GM23338 (cell line): ENCODE measurements at regions not wholly inside any gene's neighbourhood (a gene's known extent, or its start where the extent isn't known, plus 50 kb on each side); places are given as distances from the start of the nearest gene placed in this dataset.

Experiments used
- ATAC-seq: fragments of 200-7000 bp; cut with Tn5 transposase; 3 replicates; pipeline ENCODE4 v1.9.1; 2020
- DNase-seq: peaks from one replicate; pipeline ENCODE4 v3.0.0-alpha.2; 2015; ENCODE audit warnings: low spot score
- H2AFZ ChIP-seq: fragments of 200-600 bp; sonication (generic); 2 replicates; pipeline ENCODE4 v1.8.0; 2016; ENCODE audit warnings: antibody characterized with exemption, mild to moderate bottlenecking, moderate library complexity
- H3F3A ChIP-seq: fragments of 200-600 bp; sonication (generic); replicated peaks from 2 replicates; pipeline ENCODE4 v1.8.0; 2017; ENCODE audit warnings: antibody characterized with exemption, mixed run types, low read depth
- H3K27ac ChIP-seq: fragments of 200-600 bp; sonication (generic); 2 replicates; pipeline ENCODE4 v1.6.1; 2016; ENCODE audit warnings: low read depth
- H3K27me3 ChIP-seq: fragments of 200-600 bp; sonication (generic); 2 replicates; pipeline ENCODE4 v1.8.0; 2016; ENCODE audit warnings: mild to moderate bottlenecking, mixed run types, moderate library complexity; ENCODE audit not compliant: insufficient read depth
- H3K36me3 ChIP-seq: fragments of 200-600 bp; sonication (generic); 2 replicates; pipeline ENCODE4 v1.8.0; 2016; ENCODE audit warnings: mild to moderate bottlenecking; ENCODE audit not compliant: insufficient read depth
- H3K4me1 ChIP-seq: fragments of 200-600 bp; sonication (generic); 2 replicates; pipeline ENCODE4 v1.8.0; 2016; ENCODE audit warnings: mild to moderate bottlenecking, moderate library complexity; ENCODE audit not compliant: insufficient read depth
- H3K4me2 ChIP-seq: fragments of 200-600 bp; sonication (generic); 2 replicates; pipeline ENCODE4 v1.7.1; 2017; ENCODE audit warnings: mixed run types
- H3K4me3 ChIP-seq: fragments of 200-600 bp; sonication (generic); 2 replicates; pipeline ENCODE4 v1.6.1; 2016; ENCODE audit warnings: mixed run types
- H3K79me2 ChIP-seq: fragments of 200-600 bp; sonication (generic); replicated peaks from 2 replicates; pipeline ENCODE4 v1.8.0; 2017; ENCODE audit warnings: mild to moderate bottlenecking; ENCODE audit not compliant: insufficient read depth
- H3K9me2 ChIP-seq: fragments of 200-600 bp; sonication (generic); 2 replicates; pipeline ENCODE4 v1.8.0; 2017; ENCODE audit not compliant: insufficient read depth
- H4K20me1 ChIP-seq: fragments of 200-600 bp; sonication (generic); replicated peaks from 2 replicates; pipeline ENCODE4 v1.8.0; 2017; ENCODE audit warnings: mild to moderate bottlenecking; ENCODE audit not compliant: insufficient read depth
- H3K27ac Mint-ChIP-seq: 2 replicates; pipeline ENCODE4 v1.8.0; 2020; ENCODE audit warnings: inconsistent platforms, mild to moderate bottlenecking, moderate library complexity, mixed read lengths
- H3K27me3 Mint-ChIP-seq: 3 replicates; pipeline ENCODE4 v1.8.0; 2022; ENCODE audit warnings: low read depth, mild to moderate bottlenecking, moderate library complexity, mixed read lengths, inconsistent platforms; ENCODE audit not compliant: insufficient read depth, poor library complexity
- H3K36me3 Mint-ChIP-seq: 3 replicates; pipeline ENCODE4 v1.8.0; 2021; ENCODE audit warnings: low read depth, mild to moderate bottlenecking, inconsistent platforms, moderate library complexity, mixed read lengths
- H3K4me1 Mint-ChIP-seq: 3 replicates; pipeline ENCODE4 v1.8.0; 2020; ENCODE audit warnings: mild to moderate bottlenecking, inconsistent platforms, mixed read lengths
- H3K4me3 Mint-ChIP-seq: 3 replicates; pipeline ENCODE4 v1.8.0; 2021; ENCODE audit warnings: moderate library complexity, mild to moderate bottlenecking, inconsistent platforms, mixed read lengths
- H3K9me3 Mint-ChIP-seq: 3 replicates; pipeline ENCODE4 v1.8.0; 2020; ENCODE audit warnings: moderate library complexity, mild to moderate bottlenecking, inconsistent platforms, mixed read lengths
- CREB1 ChIP-seq: fragments of 250-450 bp; sonication (Bioruptor Pico); IDR thresholded peaks from 2 replicates; pipeline ENCODE4 v1.5.0; 2020; ENCODE audit warnings: low read depth, mild to moderate bottlenecking, moderate library complexity
- EZH2 ChIP-seq: fragments of 200-600 bp; sonication (generic); IDR thresholded peaks from one replicate; pipeline ENCODE4 v1.8.0; 2017; ENCODE audit warnings: antibody characterized with exemption, mild to moderate bottlenecking, low read depth; ENCODE audit not compliant: unreplicated experiment
- EZH2phosphoT487 ChIP-seq: fragments of 200-600 bp; sonication (generic); IDR thresholded peaks from one replicate; pipeline ENCODE4 v1.8.1; 2018; ENCODE audit warnings: antibody characterized with exemption; ENCODE audit not compliant: unreplicated experiment
- JUNB ChIP-seq: IDR thresholded peaks from one replicate; pipeline ENCODE4 v1.6.1; 2016; ENCODE audit warnings: antibody characterized with exemption; ENCODE audit not compliant: unreplicated experiment
- NANOG ChIP-seq: IDR thresholded peaks from 2 replicates; pipeline ENCODE4 v1.6.1; 2016; ENCODE audit warnings: antibody characterized with exemption, borderline replicate concordance
- REST ChIP-seq: IDR thresholded peaks from one replicate; pipeline ENCODE4 v1.6.1; 2018; ENCODE audit warnings: antibody characterized with exemption; ENCODE audit not compliant: unreplicated experiment
- STAT1 ChIP-seq: IDR thresholded peaks from one replicate; pipeline ENCODE4 v1.6.1; 2016; ENCODE audit warnings: antibody characterized with exemption; ENCODE audit not compliant: unreplicated experiment
- ZNF114 ChIP-seq: fragments of 250-450 bp; sonication (Bioruptor Pico); IDR thresholded peaks from 2 replicates; pipeline ENCODE4 v1.5.0; 2020; ENCODE audit warnings: mild to moderate bottlenecking, moderate library complexity
- ZNF331 ChIP-seq: fragments of 250-450 bp; sonication (Bioruptor Pico); IDR thresholded peaks from 2 replicates; pipeline ENCODE4 v1.5.0; 2020; ENCODE audit warnings: low read depth, mild to moderate bottlenecking, moderate library complexity
- ZNF462 ChIP-seq: fragments of 250-450 bp; sonication (Bioruptor Pico); IDR thresholded peaks from 2 replicates; pipeline ENCODE4 v1.5.0; 2020; ENCODE audit warnings: mild to moderate bottlenecking, moderate library complexity
- TF ChIP-seq, protein P1 (sequence below): IDR thresholded peaks from 2 replicates; pipeline ENCODE4 v1.6.1; 2016; ENCODE audit warnings: antibody characterized with exemption
- TF ChIP-seq, protein P2 (sequence below), 2 experiments: fragments of 200-600 bp in 1 of 2; sonication (generic) in 1 of 2; conservative IDR thresholded peaks; 2 replicates each; pipeline versions ENCODE4 v1.5.1 to v1.6.1; 2016 to 2017; ENCODE audit warnings: antibody characterized with exemption in 2 of 2, low read depth in 2 of 2, mild to moderate bottlenecking in 2 of 2, moderate library complexity in 1 of 2

GRCh38 chr4:38532908-38533499, 131.0 kb upstream of the KLF3 start:
- no peak overlapping the region for H3K4me2 ChIP-seq
- no peaks in the 10 kb centered on the region for H3K27me3 ChIP-seq
- no peaks in the 10 kb centered on the region for H4K20me1 ChIP-seq
- no peak overlapping the region for H3K4me3 Mint-ChIP-seq
- H3K4me1 ChIP-seq = peaks cover 9% of the 10 kb centered on the region; the same call in 1 of the 2 replicates
- no peak for DNase-seq
- TF ChIP-seq EZH2phosphoT487 (no peak), NANOG (no peak), CREB1 (CRISPR knock-in tag) (no peak), STAT1 (no peak), ZNF331 (CRISPR knock-in tag) (no peak), EZH2 (no peak), JUNB (no peak), ZNF114 (CRISPR knock-in tag) (no peak), ZNF462 (no peak), REST (no peak)
- TF ChIP-seq, protein P1, sequence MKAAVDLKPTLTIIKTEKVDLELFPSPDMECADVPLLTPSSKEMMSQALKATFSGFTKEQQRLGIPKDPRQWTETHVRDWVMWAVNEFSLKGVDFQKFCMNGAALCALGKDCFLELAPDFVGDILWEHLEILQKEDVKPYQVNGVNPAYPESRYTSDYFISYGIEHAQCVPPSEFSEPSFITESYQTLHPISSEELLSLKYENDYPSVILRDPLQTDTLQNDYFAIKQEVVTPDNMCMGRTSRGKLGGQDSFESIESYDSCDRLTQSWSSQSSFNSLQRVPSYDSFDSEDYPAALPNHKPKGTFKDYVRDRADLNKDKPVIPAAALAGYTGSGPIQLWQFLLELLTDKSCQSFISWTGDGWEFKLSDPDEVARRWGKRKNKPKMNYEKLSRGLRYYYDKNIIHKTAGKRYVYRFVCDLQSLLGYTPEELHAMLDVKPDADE = no peak
- TF ChIP-seq, protein P2, sequence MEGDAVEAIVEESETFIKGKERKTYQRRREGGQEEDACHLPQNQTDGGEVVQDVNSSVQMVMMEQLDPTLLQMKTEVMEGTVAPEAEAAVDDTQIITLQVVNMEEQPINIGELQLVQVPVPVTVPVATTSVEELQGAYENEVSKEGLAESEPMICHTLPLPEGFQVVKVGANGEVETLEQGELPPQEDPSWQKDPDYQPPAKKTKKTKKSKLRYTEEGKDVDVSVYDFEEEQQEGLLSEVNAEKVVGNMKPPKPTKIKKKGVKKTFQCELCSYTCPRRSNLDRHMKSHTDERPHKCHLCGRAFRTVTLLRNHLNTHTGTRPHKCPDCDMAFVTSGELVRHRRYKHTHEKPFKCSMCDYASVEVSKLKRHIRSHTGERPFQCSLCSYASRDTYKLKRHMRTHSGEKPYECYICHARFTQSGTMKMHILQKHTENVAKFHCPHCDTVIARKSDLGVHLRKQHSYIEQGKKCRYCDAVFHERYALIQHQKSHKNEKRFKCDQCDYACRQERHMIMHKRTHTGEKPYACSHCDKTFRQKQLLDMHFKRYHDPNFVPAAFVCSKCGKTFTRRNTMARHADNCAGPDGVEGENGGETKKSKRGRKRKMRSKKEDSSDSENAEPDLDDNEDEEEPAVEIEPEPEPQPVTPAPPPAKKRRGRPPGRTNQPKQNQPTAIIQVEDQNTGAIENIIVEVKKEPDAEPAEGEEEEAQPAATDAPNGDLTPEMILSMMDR (conservative IDR thresholded peaks at IDR 0.05; ENCODE audit: low read depth in 2 of 2) = no peak
- no peak overlapping the region for H3K27ac ChIP-seq
- no peaks in the 10 kb centered on the region for H3K27me3 Mint-ChIP-seq
- H3F3A ChIP-seq = no peaks in the 10 kb centered on the region
- H3K4me3 ChIP-seq = no peak overlapping the region
- H3K4me1 Mint-ChIP-seq = peaks cover 22% of the 10 kb centered on the region
- no peaks in the 10 kb centered on the region for H3K36me3 ChIP-seq
- H3K79me2 ChIP-seq = no peaks in the 10 kb centered on the region
- no peaks in the 10 kb centered on the region; the same call in 2 of the 3 replicates for H3K9me3 Mint-ChIP-seq
- no peaks in the 10 kb centered on the region for H3K36me3 Mint-ChIP-seq
- ATAC-seq = no peak
- 0 out of 2 replicates have a peak overlapping the region, but pooled peaks have one; percentile 38 for H2AFZ ChIP-seq
- H3K9me2 ChIP-seq = peaks cover 5% of the 10 kb centered on the region; the same call in 1 of the 2 replicates
- no peak overlapping the region; the same call in 1 of the 2 replicates for H3K27ac Mint-ChIP-seq
